ENCODE measurements at regions not wholly inside any gene's neighbourhood (a gene's known extent, or its start where the extent isn't known, plus 50 kb on each side); places are given as distances from the start of the nearest gene placed in this dataset.

GRCh38 chr1:239178961-239179360 lies 207.4 kb upstream of the CHRM3 start:
- TF ChIP-seq CTCF (IDR thresholded peaks at IDR 0.05), result no peak
- TF ChIP-seq POLR2A (IDR thresholded peaks at IDR 0.05), result no peak
